ENCODE measurements at regions not wholly inside any gene's neighbourhood (a gene's known extent, or its start where the extent isn't known, plus 50 kb on each side); places are given as distances from the start of the nearest gene placed in this dataset.

DNA sequence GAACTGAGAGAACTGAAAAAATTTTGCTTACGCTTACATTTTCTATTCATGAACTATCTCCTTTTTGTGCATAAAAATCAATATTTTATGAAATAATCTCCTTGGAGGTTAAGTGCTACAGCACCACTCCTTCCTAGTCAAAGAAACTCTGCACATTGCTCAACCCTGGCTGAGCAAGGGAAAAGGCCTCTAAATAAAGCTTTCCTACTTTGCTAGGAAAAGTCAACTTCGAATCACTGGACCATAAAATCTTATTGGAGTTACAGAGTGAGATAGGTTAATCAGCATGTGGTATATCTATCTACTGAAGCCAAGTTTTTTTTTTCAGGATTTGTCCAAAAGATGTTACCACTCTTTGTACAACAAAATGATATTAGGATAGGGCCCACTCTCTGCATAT, 57.5 kb upstream of the HMGB1 start:
- TF ChIP-seq, protein P1, sequence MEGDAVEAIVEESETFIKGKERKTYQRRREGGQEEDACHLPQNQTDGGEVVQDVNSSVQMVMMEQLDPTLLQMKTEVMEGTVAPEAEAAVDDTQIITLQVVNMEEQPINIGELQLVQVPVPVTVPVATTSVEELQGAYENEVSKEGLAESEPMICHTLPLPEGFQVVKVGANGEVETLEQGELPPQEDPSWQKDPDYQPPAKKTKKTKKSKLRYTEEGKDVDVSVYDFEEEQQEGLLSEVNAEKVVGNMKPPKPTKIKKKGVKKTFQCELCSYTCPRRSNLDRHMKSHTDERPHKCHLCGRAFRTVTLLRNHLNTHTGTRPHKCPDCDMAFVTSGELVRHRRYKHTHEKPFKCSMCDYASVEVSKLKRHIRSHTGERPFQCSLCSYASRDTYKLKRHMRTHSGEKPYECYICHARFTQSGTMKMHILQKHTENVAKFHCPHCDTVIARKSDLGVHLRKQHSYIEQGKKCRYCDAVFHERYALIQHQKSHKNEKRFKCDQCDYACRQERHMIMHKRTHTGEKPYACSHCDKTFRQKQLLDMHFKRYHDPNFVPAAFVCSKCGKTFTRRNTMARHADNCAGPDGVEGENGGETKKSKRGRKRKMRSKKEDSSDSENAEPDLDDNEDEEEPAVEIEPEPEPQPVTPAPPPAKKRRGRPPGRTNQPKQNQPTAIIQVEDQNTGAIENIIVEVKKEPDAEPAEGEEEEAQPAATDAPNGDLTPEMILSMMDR (IDR thresholded peaks at IDR 0.05; ENCODE audit: insufficient read depth, low read length, poor library complexity, severe bottlenecking), result no peak
- no peak for TF ChIP-seq EZH2phosphoT487 (conservative IDR thresholded peaks at IDR 0.05; ENCODE audit: low read length)

All from SU-DHL-6 (cell line).